Muscle layer of colon (tissue), 2 donors: ENCODE measurements at regions not wholly inside any gene's neighbourhood (a gene's known extent, or its start where the extent isn't known, plus 50 kb on each side); places are given as distances from the start of the nearest gene placed in this dataset.

ENCODE experiments used
- H3K27ac ChIP-seq: one replicate; pipeline ENCODE4 v1.7.0; 2013; ENCODE audit warnings: low read depth, mild to moderate bottlenecking, low read length, moderate library complexity
- H3K27me3 ChIP-seq, 2 donors: one replicate each; pipeline ENCODE4 v1.7.0; 2013; ENCODE audit warnings: low read length in 2 of 2, mild to moderate bottlenecking in 2 of 2; ENCODE audit not compliant: insufficient read depth in 2 of 2, control insufficient read depth in 1 of 2
- H3K36me3 ChIP-seq: one replicate; pipeline ENCODE4 v1.7.0; 2013; ENCODE audit warnings: mild to moderate bottlenecking, low read length; ENCODE audit not compliant: insufficient read depth
- H3K4me1 ChIP-seq: one replicate; pipeline ENCODE4 v1.7.0; 2013; ENCODE audit warnings: mild to moderate bottlenecking, low read length; ENCODE audit not compliant: insufficient read depth
- H3K4me3 ChIP-seq, 2 donors: one replicate each; pipeline ENCODE4 v1.7.0; 2013; ENCODE audit warnings: low read length in 2 of 2, low read depth in 1 of 2, mild to moderate bottlenecking in 1 of 2, moderate library complexity in 1 of 2
- H3K9ac ChIP-seq: one replicate; pipeline ENCODE4 v1.7.0; 2013; ENCODE audit warnings: low read length
- H3K9me3 ChIP-seq: one replicate; pipeline ENCODE4 v1.7.0; 2013; ENCODE audit warnings: mild to moderate bottlenecking, low read length
- donor health status: abdominal sarcoma.
- donor health status: Adenocarcinoma of cecum.

- no peaks in the 10 kb centered on the region for H3K36me3 ChIP-seq
- H3K4me1 ChIP-seq = no peaks in the 10 kb centered on the region
- H3K9ac ChIP-seq = no peak overlapping the region
- H3K27me3 ChIP-seq = no peaks in the 10 kb centered on the region
- H3K4me3 ChIP-seq = no peak overlapping the region
- no peak overlapping the region for H3K27ac ChIP-seq
- no peaks in the 10 kb centered on the region for H3K9me3 ChIP-seq
Observed at GRCh38 chr11:110948112-110948511, 235.9 kb upstream of the ARHGAP20 start.

- no peaks in the 10 kb centered on the region for H3K9me3 ChIP-seq
- H3K4me3 ChIP-seq = no peak overlapping the region
- H3K9ac ChIP-seq = no peak overlapping the region
- H3K27me3 ChIP-seq = no peaks in the 10 kb centered on the region
- H3K4me1 ChIP-seq = no peaks in the 10 kb centered on the region
- no peak overlapping the region for H3K27ac ChIP-seq
- H3K36me3 ChIP-seq = no peaks in the 10 kb centered on the region
Observed at GRCh38 chr11:110947096-110947495, 234.9 kb upstream of the ARHGAP20 start.

- no peak overlapping the region for H3K9ac ChIP-seq
- H3K27me3 ChIP-seq = no peaks in the 10 kb centered on the region
- H3K27ac ChIP-seq = no peak overlapping the region
- H3K4me3 ChIP-seq = no peak overlapping the region
- no peaks in the 10 kb centered on the region for H3K9me3 ChIP-seq
- H3K36me3 ChIP-seq = no peaks in the 10 kb centered on the region
- H3K4me1 ChIP-seq = peaks cover 3% of the 10 kb centered on the region
Observed at GRCh38 chr11:110939471-110939870, 227.2 kb upstream of the ARHGAP20 start.

- Histone ChIP-seq H3K27me3 (no peaks in the 10 kb centered on the region), H3K36me3 (no peaks in the 10 kb centered on the region), H3K9ac (no peak overlapping the region), H3K4me1 (peaks cover 3% of the 10 kb centered on the region), H3K4me3 (no peak overlapping the region), H3K9me3 (no peaks in the 10 kb centered on the region), H3K27ac (no peak overlapping the region)
Observed at GRCh38 chr11:110935018-110935640, 222.9 kb upstream of the ARHGAP20 start.

GRCh38 chr11:110929129-110929528, 216.9 kb upstream of the ARHGAP20 start:
- Histone ChIP-seq H3K36me3 (no peaks in the 10 kb centered on the region), H3K9ac (no peak overlapping the region), H3K27me3 (no peaks in the 10 kb centered on the region), H3K4me1 (no peaks in the 10 kb centered on the region), H3K9me3 (no peaks in the 10 kb centered on the region), H3K27ac (no peak overlapping the region), H3K4me3 (no peak overlapping the region)

GRCh38 chr11:110928391-110928790, 216.2 kb upstream of the ARHGAP20 start:
- Histone ChIP-seq H3K9ac (no peak overlapping the region), H3K36me3 (no peaks in the 10 kb centered on the region), H3K27me3 (no peaks in the 10 kb centered on the region), H3K27ac (no peak overlapping the region), H3K9me3 (no peaks in the 10 kb centered on the region), H3K4me3 (no peak overlapping the region), H3K4me1 (no peaks in the 10 kb centered on the region)

- Histone ChIP-seq H3K4me1 (peaks cover 10% of the 10 kb centered on the region), H3K36me3 (no peaks in the 10 kb centered on the region), H3K27ac (no peak overlapping the region), H3K4me3 (no peak overlapping the region), H3K27me3 (no peaks in the 10 kb centered on the region), H3K9ac (no peak overlapping the region), H3K9me3 (no peaks in the 10 kb centered on the region)
Observed at GRCh38 chr11:110921742-110922521, 209.7 kb upstream of the ARHGAP20 start.

GRCh38 chr11:110919241-110919922, 207.1 kb upstream of the ARHGAP20 start:
- Histone ChIP-seq H3K36me3 (no peaks in the 10 kb centered on the region), H3K4me3 (no peak overlapping the region), H3K4me1 (peaks cover 10% of the 10 kb centered on the region), H3K27ac (no peak overlapping the region), H3K9me3 (no peaks in the 10 kb centered on the region), H3K27me3 (no peaks in the 10 kb centered on the region), H3K9ac (no peak overlapping the region)

GRCh38 chr11:110918351-110918750, 206.1 kb upstream of the ARHGAP20 start:
- H3K27me3 ChIP-seq = no peaks in the 10 kb centered on the region
- H3K27ac ChIP-seq = no peak overlapping the region
- peaks cover 10% of the 10 kb centered on the region for H3K4me1 ChIP-seq
- no peaks in the 10 kb centered on the region for H3K9me3 ChIP-seq
- H3K4me3 ChIP-seq = no peak overlapping the region
- H3K36me3 ChIP-seq = no peaks in the 10 kb centered on the region
- no peak overlapping the region for H3K9ac ChIP-seq

- no peak overlapping the region for H3K27ac ChIP-seq
Observed at GRCh38 chr11:110912437-110912836, 200.2 kb upstream of the ARHGAP20 start.

GRCh38 chr11:110910384-110910783, 198.1 kb upstream of the ARHGAP20 start:
- Histone ChIP-seq H3K9me3 (no peaks in the 10 kb centered on the region), H3K36me3 (no peaks in the 10 kb centered on the region), H3K27me3 (no peaks in the 10 kb centered on the region), H3K4me1 (peaks cover 32% of the 10 kb centered on the region), H3K4me3 (no peak overlapping the region), H3K27ac (no peak overlapping the region), H3K9ac (no peak overlapping the region)

More at GRCh38 chr11:110912437-110912836, 200.2 kb upstream of the ARHGAP20 start:
- no peaks in the 10 kb centered on the region for H3K27me3 ChIP-seq
- H3K4me1 ChIP-seq = peaks cover 31% of the 10 kb centered on the region
- H3K9me3 ChIP-seq = no peaks in the 10 kb centered on the region
- H3K4me3 ChIP-seq = no peak overlapping the region
- no peaks in the 10 kb centered on the region for H3K36me3 ChIP-seq
- no peak overlapping the region for H3K9ac ChIP-seq
